ENCODE measurements at regions not wholly inside any gene's neighbourhood (a gene's known extent, or its start where the extent isn't known, plus 50 kb on each side); places are given as distances from the start of the nearest gene placed in this dataset.
A peak's percentile ranks its signal among the peaks of the same experiment; 100 is the strongest.

GRCh38 chr3:76264496-76264895 lies 479.1 kb upstream of the ZNF717 start:
- H3K27me3 Mint-ChIP-seq (ENCODE audit: low read depth) = peaks cover 5% of the 10 kb centered on the region
- H3K36me3 Mint-ChIP-seq (ENCODE audit: low read depth) = no peaks in the 10 kb centered on the region
- no peak for TF ChIP-seq CTCF (IDR thresholded peaks at IDR 0.05)
- DNase-seq (ENCODE audit: low spot score) = no peak
- no peaks in the 10 kb centered on the region for H3K4me1 Mint-ChIP-seq (ENCODE audit: low read depth)
- no peak overlapping the region for H3K4me3 Mint-ChIP-seq (ENCODE audit: unreplicated experiment)
- H3K27ac Mint-ChIP-seq (ENCODE audit: unreplicated experiment) = no peak overlapping the region
- H3K9me3 Mint-ChIP-seq (ENCODE audit: low read depth) = no peaks in the 10 kb centered on the region

- no peak for DNase-seq (ENCODE audit: low spot score)
- peaks cover 5% of the 10 kb centered on the region for H3K27me3 Mint-ChIP-seq (ENCODE audit: low read depth)
- H3K4me1 Mint-ChIP-seq (ENCODE audit: low read depth) = no peaks in the 10 kb centered on the region
- no peak overlapping the region for H3K4me3 Mint-ChIP-seq (ENCODE audit: unreplicated experiment)
- no peaks in the 10 kb centered on the region for H3K9me3 Mint-ChIP-seq (ENCODE audit: low read depth)
- no peak for TF ChIP-seq CTCF (IDR thresholded peaks at IDR 0.05)
- H3K36me3 Mint-ChIP-seq (ENCODE audit: low read depth) = no peaks in the 10 kb centered on the region
- no peak overlapping the region for H3K27ac Mint-ChIP-seq (ENCODE audit: unreplicated experiment)
These were observed 479.6 kb upstream of the ZNF717 start for GRCh38 chr3:76264911-76265310.

- Mint-ChIP-seq H3K27ac (ENCODE audit: unreplicated experiment) (no peak overlapping the region), H3K9me3 (ENCODE audit: low read depth) (no peaks in the 10 kb centered on the region), H3K36me3 (ENCODE audit: low read depth) (no peaks in the 10 kb centered on the region), H3K4me3 (ENCODE audit: unreplicated experiment) (no peak overlapping the region), H3K27me3 (ENCODE audit: low read depth) (peaks cover 8% of the 10 kb centered on the region), H3K4me1 (ENCODE audit: low read depth) (no peaks in the 10 kb centered on the region)
- DNase-seq (ENCODE audit: low spot score) = no peak
- no peak for TF ChIP-seq CTCF (IDR thresholded peaks at IDR 0.05)
These were observed 481.2 kb upstream of the ZNF717 start for GRCh38 chr3:76266511-76266910.

GRCh38 chr3:76267851-76268380 lies 482.6 kb upstream of the ZNF717 start:
- no peak for DNase-seq (ENCODE audit: low spot score)
- Mint-ChIP-seq H3K27me3 (ENCODE audit: low read depth) (peaks cover 8% of the 10 kb centered on the region), H3K27ac (ENCODE audit: unreplicated experiment) (no peak overlapping the region), H3K36me3 (ENCODE audit: low read depth) (no peaks in the 10 kb centered on the region), H3K4me1 (ENCODE audit: low read depth) (no peaks in the 10 kb centered on the region), H3K4me3 (ENCODE audit: unreplicated experiment) (no peak overlapping the region), H3K9me3 (ENCODE audit: low read depth) (no peaks in the 10 kb centered on the region)
- TF ChIP-seq CTCF (IDR thresholded peaks at IDR 0.05) = no peak

GRCh38 chr3:76293856-76294255 lies 508.5 kb upstream of the ZNF717 start:
- Mint-ChIP-seq H3K9me3 (ENCODE audit: low read depth) (peaks cover 8% of the 10 kb centered on the region), H3K36me3 (ENCODE audit: low read depth) (peaks cover 3% of the 10 kb centered on the region), H3K4me1 (ENCODE audit: low read depth) (no peaks in the 10 kb centered on the region), H3K27me3 (ENCODE audit: low read depth) (peaks cover 2% of the 10 kb centered on the region), H3K4me3 (ENCODE audit: unreplicated experiment) (no peak overlapping the region), H3K27ac (ENCODE audit: unreplicated experiment) (no peak overlapping the region)
- DNase-seq (ENCODE audit: low spot score) = peak; percentile 80
- no peak for TF ChIP-seq CTCF (IDR thresholded peaks at IDR 0.05)

All from chondrocyte (in vitro differentiated cells).